Activated naive CD4-positive, alpha-beta T cell treated with anti-CD3 and anti-CD28 coated beads for 36 hours (primary cell): ENCODE measurements at regions not wholly inside any gene's neighbourhood (a gene's known extent, or its start where the extent isn't known, plus 50 kb on each side); places are given as distances from the start of the nearest gene placed in this dataset.

Source experiments
- CTCF ChIA-PET: fragments of 350-600 bp; sonication (Branson Sonifier 250); formaldehyde crosslinking; loops from one replicate; lab custom pipeline; 2021; ENCODE audit warnings: antibody characterized with exemption; lab: Charles Lee
- DNase-seq: peaks from one replicate; pipeline ENCODE4 v3.0.0-alpha.2; 2020
- H3K27ac Mint-ChIP-seq: one replicate; pipeline ENCODE4 v1.8.0; 2021; ENCODE audit warnings: mild to moderate bottlenecking, mixed read lengths
- H3K27me3 Mint-ChIP-seq: one replicate; pipeline ENCODE4 v1.8.0; 2021; ENCODE audit warnings: low read depth, mixed read lengths
- H3K36me3 Mint-ChIP-seq: one replicate; pipeline ENCODE4 v1.8.0; 2021; ENCODE audit warnings: low read depth, mixed read lengths
- H3K4me1 Mint-ChIP-seq: one replicate; pipeline ENCODE4 v1.8.0; 2021; ENCODE audit warnings: low read depth, mixed read lengths
- H3K4me3 Mint-ChIP-seq: one replicate; pipeline ENCODE4 v1.8.0; 2021; ENCODE audit warnings: mild to moderate bottlenecking, moderate library complexity, mixed read lengths
- H3K9me3 Mint-ChIP-seq: one replicate; pipeline ENCODE4 v1.8.0; 2021; ENCODE audit warnings: mixed read lengths
- intact Hi-C: fragments of 100-400 bp; cut with micrococcal nuclease; formaldehyde crosslinking; loops from one replicate; pipeline ENCODE4 v1.15.1; 2023

- Mint-ChIP-seq H3K9me3 (peaks cover 7% of the 10 kb centered on the region), H3K27ac (no peak overlapping the region), H3K36me3 (no peaks in the 10 kb centered on the region), H3K4me1 (no peaks in the 10 kb centered on the region), H3K4me3 (no peak overlapping the region), H3K27me3 (no peaks in the 10 kb centered on the region)
- CTCF ChIA-PET = no interaction called here
- no peak for DNase-seq
- intact Hi-C loops = no loop called here
These were observed 133.1 kb downstream of the LRIG3 start for GRCh38 chr12:58787021-58787760.

GRCh38 chr12:58794859-58795258 is 125.4 kb downstream of the LRIG3 start:
- Mint-ChIP-seq H3K9me3 (peaks cover 6% of the 10 kb centered on the region), H3K4me1 (no peaks in the 10 kb centered on the region), H3K36me3 (no peaks in the 10 kb centered on the region), H3K27me3 (no peaks in the 10 kb centered on the region), H3K27ac (no peak overlapping the region), H3K4me3 (no peak overlapping the region)
- DNase-seq = no peak
- CTCF ChIA-PET = interaction anchor here (0.5 kb wide), 1 partner anchor 427 kb away, joined by 5 read pairs; no protein-coding TSS in a partner anchor
- intact Hi-C loops = no loop called here

- intact Hi-C loops = no loop called here
- Mint-ChIP-seq H3K4me1 (no peaks in the 10 kb centered on the region), H3K9me3 (peaks cover 8% of the 10 kb centered on the region), H3K27ac (no peak overlapping the region), H3K27me3 (no peaks in the 10 kb centered on the region), H3K4me3 (no peak overlapping the region), H3K36me3 (no peaks in the 10 kb centered on the region)
- CTCF ChIA-PET = no interaction called here
- DNase-seq = no peak
These were observed 124.5 kb downstream of the LRIG3 start for GRCh38 chr12:58795825-58796224.

- CTCF ChIA-PET = no interaction called here
- H3K9me3 Mint-ChIP-seq = peaks cover 4% of the 10 kb centered on the region
- no peak overlapping the region for H3K27ac Mint-ChIP-seq
- no peaks in the 10 kb centered on the region for H3K4me1 Mint-ChIP-seq
- no peaks in the 10 kb centered on the region for H3K36me3 Mint-ChIP-seq
- no peak overlapping the region for H3K4me3 Mint-ChIP-seq
- no peak for DNase-seq
- H3K27me3 Mint-ChIP-seq = peaks cover 2% of the 10 kb centered on the region
- intact Hi-C loops = no loop called here
These were observed 118.3 kb downstream of the LRIG3 start for GRCh38 chr12:58801986-58802385.

GRCh38 chr12:58803908-58804307 is 116.4 kb downstream of the LRIG3 start:
- intact Hi-C loops = no loop called here
- Mint-ChIP-seq H3K36me3 (no peaks in the 10 kb centered on the region), H3K27ac (no peak overlapping the region), H3K4me3 (no peak overlapping the region), H3K27me3 (peaks cover 2% of the 10 kb centered on the region), H3K4me1 (no peaks in the 10 kb centered on the region), H3K9me3 (peaks cover 2% of the 10 kb centered on the region)
- CTCF ChIA-PET = no interaction called here
- DNase-seq = no peak

- intact Hi-C loops = no loop called here
- no peaks in the 10 kb centered on the region for H3K36me3 Mint-ChIP-seq
- no peak for DNase-seq
- H3K9me3 Mint-ChIP-seq = peaks cover 2% of the 10 kb centered on the region
- H3K4me3 Mint-ChIP-seq = no peak overlapping the region
- peaks cover 2% of the 10 kb centered on the region for H3K27me3 Mint-ChIP-seq
- H3K4me1 Mint-ChIP-seq = no peaks in the 10 kb centered on the region
- CTCF ChIA-PET = interaction anchor here (0.7 kb wide), 1 partner anchor 752 kb away, joined by 3 read pairs; no protein-coding TSS in a partner anchor
- no peak overlapping the region for H3K27ac Mint-ChIP-seq
These were observed 115.6 kb downstream of the LRIG3 start for GRCh38 chr12:58804749-58805148.

- no peaks in the 10 kb centered on the region for H3K36me3 Mint-ChIP-seq
- peaks cover 2% of the 10 kb centered on the region for H3K27me3 Mint-ChIP-seq
- intact Hi-C loops = no loop called here
- no peak overlapping the region for H3K27ac Mint-ChIP-seq
- no peaks in the 10 kb centered on the region for H3K4me1 Mint-ChIP-seq
- CTCF ChIA-PET = no interaction called here
- H3K9me3 Mint-ChIP-seq = no peaks in the 10 kb centered on the region
- DNase-seq = no peak
- H3K4me3 Mint-ChIP-seq = no peak overlapping the region
These were observed 111.2 kb downstream of the LRIG3 start for GRCh38 chr12:58809064-58809607.

GRCh38 chr12:58811346-58811745 is 109.0 kb downstream of the LRIG3 start:
- Mint-ChIP-seq H3K9me3 (no peaks in the 10 kb centered on the region), H3K36me3 (no peaks in the 10 kb centered on the region), H3K27ac (no peak overlapping the region), H3K4me3 (no peak overlapping the region), H3K27me3 (peaks cover 2% of the 10 kb centered on the region), H3K4me1 (no peaks in the 10 kb centered on the region)
- no peak for DNase-seq
- CTCF ChIA-PET = no interaction called here
- intact Hi-C loops = no loop called here

- DNase-seq = no peak
- intact Hi-C loops = no loop called here
- Mint-ChIP-seq H3K27me3 (no peaks in the 10 kb centered on the region), H3K27ac (no peak overlapping the region), H3K4me1 (no peaks in the 10 kb centered on the region), H3K4me3 (no peak overlapping the region), H3K9me3 (no peaks in the 10 kb centered on the region), H3K36me3 (no peaks in the 10 kb centered on the region)
- CTCF ChIA-PET = interaction anchor here (0.7 kb wide), 1 partner anchor 1086 kb away, joined by 3 read pairs; no protein-coding TSS in a partner anchor
These were observed 108.1 kb downstream of the LRIG3 start for GRCh38 chr12:58812214-58812613.

GRCh38 chr12:58814036-58814435 is 106.3 kb downstream of the LRIG3 start:
- intact Hi-C loops = no loop called here
- H3K9me3 Mint-ChIP-seq = no peaks in the 10 kb centered on the region
- DNase-seq = no peak
- no peaks in the 10 kb centered on the region for H3K27me3 Mint-ChIP-seq
- H3K27ac Mint-ChIP-seq = no peak overlapping the region
- H3K36me3 Mint-ChIP-seq = no peaks in the 10 kb centered on the region
- CTCF ChIA-PET = no interaction called here
- no peak overlapping the region for H3K4me3 Mint-ChIP-seq
- no peaks in the 10 kb centered on the region for H3K4me1 Mint-ChIP-seq

- Mint-ChIP-seq H3K9me3 (peaks cover 2% of the 10 kb centered on the region), H3K36me3 (no peaks in the 10 kb centered on the region), H3K4me1 (no peaks in the 10 kb centered on the region), H3K27me3 (no peaks in the 10 kb centered on the region), H3K4me3 (no peak overlapping the region), H3K27ac (no peak overlapping the region)
- intact Hi-C loops = no loop called here
- CTCF ChIA-PET = no interaction called here
- no peak for DNase-seq
These were observed 105.1 kb downstream of the LRIG3 start for GRCh38 chr12:58815235-58815634.

- H3K27me3 Mint-ChIP-seq = no peaks in the 10 kb centered on the region
- CTCF ChIA-PET = no interaction called here
- intact Hi-C loops = no loop called here
- H3K9me3 Mint-ChIP-seq = peaks cover 3% of the 10 kb centered on the region
- no peak overlapping the region for H3K4me3 Mint-ChIP-seq
- DNase-seq = no peak
- H3K27ac Mint-ChIP-seq = no peak overlapping the region
- H3K36me3 Mint-ChIP-seq = no peaks in the 10 kb centered on the region
- H3K4me1 Mint-ChIP-seq = no peaks in the 10 kb centered on the region
These were observed 101.8 kb downstream of the LRIG3 start for GRCh38 chr12:58818546-58818945.

- intact Hi-C loops = no loop called here
- no peaks in the 10 kb centered on the region for H3K4me1 Mint-ChIP-seq
- no peak overlapping the region for H3K4me3 Mint-ChIP-seq
- H3K27me3 Mint-ChIP-seq = no peaks in the 10 kb centered on the region
- H3K9me3 Mint-ChIP-seq = peaks cover 3% of the 10 kb centered on the region
- CTCF ChIA-PET = interaction anchor here (0.7 kb wide), 1 partner anchor 212 kb away, joined by 3 read pairs; no protein-coding TSS in a partner anchor
- no peaks in the 10 kb centered on the region for H3K36me3 Mint-ChIP-seq
- no peak for DNase-seq
- no peak overlapping the region for H3K27ac Mint-ChIP-seq
These were observed 101.0 kb downstream of the LRIG3 start for GRCh38 chr12:58819345-58819744.
